ENCODE measurements at regions not wholly inside any gene's neighbourhood (a gene's known extent, or its start where the extent isn't known, plus 50 kb on each side); places are given as distances from the start of the nearest gene placed in this dataset.

DNA sequence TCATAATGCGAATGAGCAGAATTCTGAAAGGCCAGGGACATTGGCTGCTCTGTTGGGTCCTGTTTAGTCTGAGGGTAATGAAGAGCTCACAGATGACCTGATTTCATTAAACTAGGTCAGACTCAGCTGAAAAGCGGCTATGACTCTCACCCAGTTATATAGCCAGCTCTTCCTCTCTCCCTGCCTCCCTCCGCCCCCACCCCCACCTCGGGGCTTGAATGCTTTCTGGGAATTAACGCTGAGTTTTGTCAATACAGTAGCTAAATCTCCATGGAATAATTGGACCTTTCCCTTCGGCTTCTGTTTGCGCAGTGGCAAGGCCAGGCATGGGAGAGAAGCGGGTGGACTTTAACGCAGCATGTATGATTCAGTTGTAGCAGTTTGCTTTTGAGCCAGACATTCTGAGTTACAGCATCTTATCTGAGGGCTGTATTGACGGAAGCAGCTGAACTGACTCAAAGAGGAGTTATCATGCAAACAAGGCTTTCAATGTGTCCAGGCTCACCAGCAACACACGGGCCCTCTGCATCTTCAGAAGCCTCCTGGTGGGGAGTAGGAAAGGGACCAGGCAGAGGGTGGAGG is 110.6 kb downstream of the MYCN start:
- TF ChIP-seq, protein P1, sequence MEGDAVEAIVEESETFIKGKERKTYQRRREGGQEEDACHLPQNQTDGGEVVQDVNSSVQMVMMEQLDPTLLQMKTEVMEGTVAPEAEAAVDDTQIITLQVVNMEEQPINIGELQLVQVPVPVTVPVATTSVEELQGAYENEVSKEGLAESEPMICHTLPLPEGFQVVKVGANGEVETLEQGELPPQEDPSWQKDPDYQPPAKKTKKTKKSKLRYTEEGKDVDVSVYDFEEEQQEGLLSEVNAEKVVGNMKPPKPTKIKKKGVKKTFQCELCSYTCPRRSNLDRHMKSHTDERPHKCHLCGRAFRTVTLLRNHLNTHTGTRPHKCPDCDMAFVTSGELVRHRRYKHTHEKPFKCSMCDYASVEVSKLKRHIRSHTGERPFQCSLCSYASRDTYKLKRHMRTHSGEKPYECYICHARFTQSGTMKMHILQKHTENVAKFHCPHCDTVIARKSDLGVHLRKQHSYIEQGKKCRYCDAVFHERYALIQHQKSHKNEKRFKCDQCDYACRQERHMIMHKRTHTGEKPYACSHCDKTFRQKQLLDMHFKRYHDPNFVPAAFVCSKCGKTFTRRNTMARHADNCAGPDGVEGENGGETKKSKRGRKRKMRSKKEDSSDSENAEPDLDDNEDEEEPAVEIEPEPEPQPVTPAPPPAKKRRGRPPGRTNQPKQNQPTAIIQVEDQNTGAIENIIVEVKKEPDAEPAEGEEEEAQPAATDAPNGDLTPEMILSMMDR (IDR thresholded peaks at IDR 0.05), result no peak
- no peak for TF ChIP-seq POLR2A (IDR thresholded peaks at IDR 0.05)

Data from thyroid gland (tissue), 4 donors.